ENCODE measurements at regions not wholly inside any gene's neighbourhood (a gene's known extent, or its start where the extent isn't known, plus 50 kb on each side); places are given as distances from the start of the nearest gene placed in this dataset.
"Not testable (repeated sequence)": the region's sequence is repeated elsewhere in the genome, so short reads cannot be mapped to it uniquely, and the experiment has no call there.

- no peak for TF ChIP-seq CTCF (IDR thresholded peaks at IDR 0.05; ENCODE audit: unreplicated experiment)
- no peak for DNase-seq (ENCODE audit: unreplicated experiment)
- H3K27me3 Mint-ChIP-seq (ENCODE audit: insufficient read depth, unreplicated experiment): peaks cover 39% of the 10 kb centered on the region
- H3K4me3 Mint-ChIP-seq (ENCODE audit: unreplicated experiment): no peak overlapping the region
- H3K27ac Mint-ChIP-seq (ENCODE audit: low read depth, unreplicated experiment): no peak overlapping the region
- intact Hi-C loops (cut with micrococcal nuclease): no loop called here
- ChIA-PET POLR2A (no interaction called here), CTCF (no interaction called here)
- no peaks in the 10 kb centered on the region for H3K9me3 Mint-ChIP-seq (ENCODE audit: unreplicated experiment)
- no peaks in the 10 kb centered on the region for H3K36me3 Mint-ChIP-seq (ENCODE audit: insufficient read depth, unreplicated experiment)
- no TSS peak for BruUV-seq (replicated peaks)
- H3K4me1 Mint-ChIP-seq (ENCODE audit: insufficient read depth, unreplicated experiment): no peaks in the 10 kb centered on the region
Measured at GRCh38 chrX:112440277-112440676, 239.5 kb downstream of the LHFPL1 start.

GRCh38 chrX:112424166-112424565 is 255.6 kb downstream of the LHFPL1 start:
- H3K27ac Mint-ChIP-seq (ENCODE audit: low read depth, unreplicated experiment): no peak overlapping the region
- DNase-seq (ENCODE audit: unreplicated experiment): no peak
- TF ChIP-seq CTCF (IDR thresholded peaks at IDR 0.05; ENCODE audit: unreplicated experiment): no peak
- H3K27me3 Mint-ChIP-seq (ENCODE audit: insufficient read depth, unreplicated experiment): no peaks in the 10 kb centered on the region
- no peaks in the 10 kb centered on the region for H3K36me3 Mint-ChIP-seq (ENCODE audit: insufficient read depth, unreplicated experiment)
- intact Hi-C loops (cut with micrococcal nuclease): no loop called here
- no peak overlapping the region for H3K4me3 Mint-ChIP-seq (ENCODE audit: unreplicated experiment)
- no peaks in the 10 kb centered on the region for H3K9me3 Mint-ChIP-seq (ENCODE audit: unreplicated experiment)
- H3K4me1 Mint-ChIP-seq (ENCODE audit: insufficient read depth, unreplicated experiment): no peaks in the 10 kb centered on the region
- ChIA-PET POLR2A (no interaction called here), CTCF (no interaction called here)
- no TSS peak for BruUV-seq (replicated peaks)

GRCh38 chrX:112391313-112391712 is 288.4 kb downstream of the LHFPL1 start:
- TF ChIP-seq CTCF (IDR thresholded peaks at IDR 0.05; ENCODE audit: unreplicated experiment): no peak
- Mint-ChIP-seq H3K36me3 (ENCODE audit: insufficient read depth, unreplicated experiment) (no peaks in the 10 kb centered on the region), H3K9me3 (ENCODE audit: unreplicated experiment) (no peaks in the 10 kb centered on the region), H3K27me3 (ENCODE audit: insufficient read depth, unreplicated experiment) (peaks cover 69% of the 10 kb centered on the region), H3K27ac (ENCODE audit: low read depth, unreplicated experiment) (no peak overlapping the region), H3K4me3 (ENCODE audit: unreplicated experiment) (no peak overlapping the region), H3K4me1 (ENCODE audit: insufficient read depth, unreplicated experiment) (no peaks in the 10 kb centered on the region)
- no peak for DNase-seq (ENCODE audit: unreplicated experiment)
- no TSS peak for BruUV-seq (replicated peaks)
- intact Hi-C loops (cut with micrococcal nuclease): no loop called here
- ChIA-PET POLR2A (no interaction called here), CTCF (interaction anchor here (0.5 to 0.7 kb wide), 2 partner anchors 23 to 257 kb away, joined by 3 read pairs; no protein-coding TSS in a partner anchor)

GRCh38 chrX:112381649-112382298 is 298.0 kb downstream of the LHFPL1 start:
- POLR2A ChIA-PET; H3K4me3 Mint-ChIP-seq (ENCODE audit: unreplicated experiment); H3K27ac Mint-ChIP-seq (ENCODE audit: low read depth, unreplicated experiment); H3K36me3 Mint-ChIP-seq (ENCODE audit: insufficient read depth, unreplicated experiment); DNase-seq (ENCODE audit: unreplicated experiment); BruUV-seq (replicated peaks); intact Hi-C loops (cut with micrococcal nuclease); H3K9me3 Mint-ChIP-seq (ENCODE audit: unreplicated experiment); H3K4me1 Mint-ChIP-seq (ENCODE audit: insufficient read depth, unreplicated experiment): not testable (repeated sequence)
- H3K27me3 Mint-ChIP-seq (ENCODE audit: insufficient read depth, unreplicated experiment): peaks cover 52% of the 10 kb centered on the region
- CTCF ChIA-PET: interaction anchor here (0.7 kb wide), 1 partner anchor 13 kb away, joined by 3 read pairs; no protein-coding TSS in a partner anchor
